ENCODE measurements at regions not wholly inside any gene's neighbourhood (a gene's known extent, or its start where the extent isn't known, plus 50 kb on each side); places are given as distances from the start of the nearest gene placed in this dataset.

DNA sequence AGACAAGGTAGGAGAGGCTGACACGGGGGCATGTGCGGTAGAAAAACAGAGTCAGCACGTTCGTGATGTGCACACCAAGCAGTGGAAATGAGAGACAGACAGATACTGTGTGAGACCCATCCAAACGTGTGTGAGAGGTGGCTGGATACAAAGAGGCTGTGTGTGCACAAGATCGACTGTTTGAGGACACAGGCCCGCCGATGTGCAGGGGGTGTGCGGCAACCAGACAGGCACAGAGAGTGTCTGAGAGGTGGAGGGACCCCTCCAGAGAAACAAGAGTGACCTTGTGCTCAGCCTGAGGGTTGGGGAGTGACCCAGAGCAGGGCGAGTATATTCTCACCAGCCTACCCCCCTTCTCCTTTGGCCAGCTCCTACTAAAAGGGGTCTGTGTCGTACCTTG lies 97.8 kb upstream of the IPO9 start:
- TF ChIP-seq, protein P1, sequence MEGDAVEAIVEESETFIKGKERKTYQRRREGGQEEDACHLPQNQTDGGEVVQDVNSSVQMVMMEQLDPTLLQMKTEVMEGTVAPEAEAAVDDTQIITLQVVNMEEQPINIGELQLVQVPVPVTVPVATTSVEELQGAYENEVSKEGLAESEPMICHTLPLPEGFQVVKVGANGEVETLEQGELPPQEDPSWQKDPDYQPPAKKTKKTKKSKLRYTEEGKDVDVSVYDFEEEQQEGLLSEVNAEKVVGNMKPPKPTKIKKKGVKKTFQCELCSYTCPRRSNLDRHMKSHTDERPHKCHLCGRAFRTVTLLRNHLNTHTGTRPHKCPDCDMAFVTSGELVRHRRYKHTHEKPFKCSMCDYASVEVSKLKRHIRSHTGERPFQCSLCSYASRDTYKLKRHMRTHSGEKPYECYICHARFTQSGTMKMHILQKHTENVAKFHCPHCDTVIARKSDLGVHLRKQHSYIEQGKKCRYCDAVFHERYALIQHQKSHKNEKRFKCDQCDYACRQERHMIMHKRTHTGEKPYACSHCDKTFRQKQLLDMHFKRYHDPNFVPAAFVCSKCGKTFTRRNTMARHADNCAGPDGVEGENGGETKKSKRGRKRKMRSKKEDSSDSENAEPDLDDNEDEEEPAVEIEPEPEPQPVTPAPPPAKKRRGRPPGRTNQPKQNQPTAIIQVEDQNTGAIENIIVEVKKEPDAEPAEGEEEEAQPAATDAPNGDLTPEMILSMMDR (conservative IDR thresholded peaks at IDR 0.05): no peak
- TF ChIP-seq ZFX (IDR thresholded peaks at IDR 0.05): no peak

Data from C4-2B (cell line).